GM06990 (cell line): ENCODE measurements at regions not wholly inside any gene's neighbourhood (a gene's known extent, or its start where the extent isn't known, plus 50 kb on each side); places are given as distances from the start of the nearest gene placed in this dataset.

Experiments
- DNase-seq: peaks from one replicate; pipeline ENCODE4 v3.0.0-alpha.2; 2011; ENCODE audit not compliant: insufficient read length; ENCODE audit errors: extremely low read depth
- H3K27me3 ChIP-seq: replicated peaks from 2 replicates; pipeline ENCODE4 v1.6.0; 2011; ENCODE audit warnings: low read length; ENCODE audit not compliant: control insufficient read depth, insufficient read depth
- H3K36me3 ChIP-seq: 2 replicates; pipeline ENCODE4 v1.5.1; 2011; ENCODE audit warnings: low read length; ENCODE audit not compliant: control insufficient read depth, insufficient read depth
- H3K4me3 ChIP-seq: replicated peaks from 2 replicates; pipeline ENCODE4 v1.5.1; 2011; ENCODE audit warnings: low read depth, mild to moderate bottlenecking, control low read depth, low read length
- CTCF ChIP-seq: IDR thresholded peaks from 2 replicates; pipeline ENCODE4 v1.5.1; 2011; ENCODE audit warnings: low read length, control low read depth, mild to moderate bottlenecking, inconsistent platforms; ENCODE audit not compliant: insufficient read depth, poor library complexity, severe bottlenecking

GRCh38 chr15:29903028-29903427, 80.8 kb upstream of the TJP1 start:
- Histone ChIP-seq H3K36me3 (no peaks in the 10 kb centered on the region), H3K4me3 (no peak overlapping the region), H3K27me3 (no peaks in the 10 kb centered on the region)
- no peak for DNase-seq
- TF ChIP-seq CTCF = no peak

GRCh38 chr15:29900237-29901189, 78.2 kb upstream of the TJP1 start:
- no peak for DNase-seq
- no peaks in the 10 kb centered on the region for H3K27me3 ChIP-seq
- no peak overlapping the region for H3K4me3 ChIP-seq
- TF ChIP-seq CTCF = no peak
- no peaks in the 10 kb centered on the region for H3K36me3 ChIP-seq

GRCh38 chr15:29896062-29896461, 73.8 kb upstream of the TJP1 start:
- Histone ChIP-seq H3K27me3 (no peaks in the 10 kb centered on the region), H3K4me3 (no peak overlapping the region), H3K36me3 (no peaks in the 10 kb centered on the region)
- TF ChIP-seq CTCF = no peak
- DNase-seq = no peak

GRCh38 chr15:29891096-29891457, 68.8 kb upstream of the TJP1 start:
- H3K36me3 ChIP-seq = no peaks in the 10 kb centered on the region
- TF ChIP-seq CTCF = no peak
- no peak for DNase-seq
- no peaks in the 10 kb centered on the region for H3K27me3 ChIP-seq
- H3K4me3 ChIP-seq = no peak overlapping the region

- no peak for DNase-seq
- Histone ChIP-seq H3K27me3 (no peaks in the 10 kb centered on the region), H3K36me3 (no peaks in the 10 kb centered on the region), H3K4me3 (no peak overlapping the region)
- no peak for TF ChIP-seq CTCF
Observed at GRCh38 chr15:29890336-29891095, 68.2 kb upstream of the TJP1 start.
